Sigmoid colon (tissue), 6 donors: ENCODE measurements at regions not wholly inside any gene's neighbourhood (a gene's known extent, or its start where the extent isn't known, plus 50 kb on each side); places are given as distances from the start of the nearest gene placed in this dataset.

Source experiments
- DNase-seq: peaks from one replicate; pipeline ENCODE4 v3.0.0-alpha.2; 2019
- H3K27ac ChIP-seq, 4 donors: fragments of 200-600 bp; sonication (generic); one replicate each; pipeline ENCODE4 v1.5.1; 2016 to 2019; ENCODE audit warnings: mild to moderate bottlenecking in 1 of 4
- H3K27me3 ChIP-seq, 3 donors: fragments of 200-600 bp; sonication (generic); one replicate each; pipeline ENCODE4 v1.5.1; 2019; ENCODE audit warnings: mild to moderate bottlenecking in 1 of 3
- H3K36me3 ChIP-seq, 4 donors: fragments of 200-600 bp; sonication (generic); one replicate each; pipeline ENCODE4 v1.5.1; 2016 to 2019
- H3K4me1 ChIP-seq, 4 donors: fragments of 200-600 bp; sonication (generic); one replicate each; pipeline ENCODE4 v1.5.1; 2017 to 2019
- H3K4me3 ChIP-seq, 4 donors: fragments of 200-600 bp; sonication (generic); one replicate each; pipeline ENCODE4 v1.5.1; 2017 to 2019; ENCODE audit warnings: mild to moderate bottlenecking in 2 of 4, moderate library complexity in 1 of 4
- H3K9me3 ChIP-seq, 4 donors: fragments of 200-600 bp in 3 of 4; sonication (generic) in 3 of 4; one replicate each; pipeline versions ENCODE4 v1.5.1 to v1.6.1; 2013 to 2019
- EP300 ChIP-seq, 4 donors: sonication (generic); formaldehyde crosslinking; IDR thresholded peaks; one replicate each; pipeline ENCODE4 v1.6.1; 2017; ENCODE audit warnings: antibody characterized with exemption in 4 of 4
- POLR2A ChIP-seq, 2 donors: fragments of 450-650 bp; IDR thresholded peaks; one replicate each; pipeline ENCODE4 v1.6.1; 2016; ENCODE audit warnings: antibody characterized with exemption in 2 of 2, mild to moderate bottlenecking in 2 of 2, moderate library complexity in 2 of 2
- POLR2AphosphoS5 ChIP-seq, 4 donors: sonication (generic); formaldehyde crosslinking; IDR thresholded peaks; one replicate each; pipeline ENCODE4 v1.6.1; 2017; ENCODE audit warnings: antibody characterized with exemption in 4 of 4
- WGBS, 2 donors: extraction: QIAGEN DNeasy Blood & Tissue Kit; methylation state at CpG; one replicate each; pipeline ENCODE4 v1.1.7; 2013; 5-methylcytosine and 5-hydroxymethylcytosine counted together
- intact Hi-C: fragments of 100-400 bp; cut with DNase I; formaldehyde crosslinking; loops from one replicate; pipeline ENCODE4 v1.15.1; 2023
- TF ChIP-seq, protein P1 (sequence below), 4 experiments: fragments of 450-650 bp in 3 of 4; fragments of 200-600 bp in 1 of 4; IDR thresholded peaks; one replicate each; pipeline ENCODE4 v1.5.1; 2016 to 2019; ENCODE audit warnings: antibody characterized with exemption in 4 of 4, mild to moderate bottlenecking in 3 of 4, moderate library complexity in 2 of 4
- donor health status: healthy with polysubstance abuse.
- donor health status: healthy.

DNA sequence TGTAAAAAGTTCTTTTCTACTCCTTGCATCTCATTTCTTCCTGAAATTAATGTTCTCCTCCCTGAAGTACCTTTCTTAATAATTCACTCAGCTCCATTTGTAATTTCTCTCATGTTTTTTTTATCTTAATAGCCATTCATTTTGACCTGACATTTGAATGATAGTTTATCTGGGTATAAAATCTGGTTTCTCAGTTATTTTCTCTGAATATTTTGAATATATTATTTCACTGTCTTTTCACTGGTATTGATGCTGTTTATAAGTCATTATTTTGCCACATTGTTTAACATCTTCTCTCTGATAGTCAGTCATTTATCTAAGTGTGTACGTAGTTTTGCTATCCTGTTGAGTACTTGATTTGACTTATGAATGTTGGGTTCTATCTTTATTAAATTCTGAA lies 68.8 kb upstream of the ARHGAP18 start:
- intact Hi-C loops, result loop anchor here (5.0 kb wide), 1 partner anchor 239 kb away; the partner anchor contains the start of gene L3MBTL3
- peaks cover 0 to 5% (median 2%) of the 10 kb centered on the region in 4 donors for H3K4me1 ChIP-seq
- TF ChIP-seq EP300 (IDR thresholded peaks at IDR 0.05), result no peak
- TF ChIP-seq POLR2AphosphoS5 (IDR thresholded peaks at IDR 0.05), result no peak
- no peak overlapping the region for H3K27ac ChIP-seq
- no peak overlapping the region for H3K4me3 ChIP-seq
- no peaks in the 10 kb centered on the region for H3K27me3 ChIP-seq
- no peak for DNase-seq
- peaks cover 0 to 2% (median 0%) of the 10 kb centered on the region in 4 donors for H3K9me3 ChIP-seq
- WGBS, 2 donors, result 2 to 98% methylated on average over 1 of the region's 1 CpG
- no peaks in the 10 kb centered on the region for H3K36me3 ChIP-seq

DNA sequence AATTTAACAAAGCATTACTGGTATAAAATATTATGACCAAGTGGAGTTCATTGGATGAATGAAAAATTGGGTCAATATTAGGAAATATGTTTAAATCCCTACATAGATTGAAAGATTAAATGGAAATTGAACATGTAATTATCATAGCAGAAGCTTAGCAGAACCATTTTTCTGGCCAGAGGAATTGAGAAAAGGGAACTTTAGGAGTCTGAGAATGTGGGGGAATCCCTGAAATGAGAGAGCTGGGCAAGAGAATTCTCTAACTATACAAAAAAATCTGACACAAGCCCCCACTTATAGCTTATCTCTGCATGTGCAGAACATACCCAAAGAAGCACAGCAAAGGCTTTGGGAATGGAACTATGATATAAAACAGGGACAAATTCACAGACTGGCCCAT lies 67.4 kb upstream of the ARHGAP18 start:
- Histone ChIP-seq H3K36me3 (no peaks in the 10 kb centered on the region), H3K27me3 (no peaks in the 10 kb centered on the region), H3K9me3 (peaks cover 0 to 2% (median 0%) of the 10 kb centered on the region in 4 donors), H3K4me3 (no peak overlapping the region), H3K4me1 (peaks cover 0 to 5% (median 2%) of the 10 kb centered on the region in 4 donors), H3K27ac (no peak overlapping the region)
- no peak for DNase-seq
- intact Hi-C loops, result loop anchor here (5.0 kb wide), 1 partner anchor 240 kb away; the partner anchor contains the start of gene L3MBTL3
- TF ChIP-seq POLR2AphosphoS5 (IDR thresholded peaks at IDR 0.05) (no peak), EP300 (IDR thresholded peaks at IDR 0.05) (no peak), POLR2A (IDR thresholded peaks at IDR 0.05) (no peak)
- TF ChIP-seq, protein P1, sequence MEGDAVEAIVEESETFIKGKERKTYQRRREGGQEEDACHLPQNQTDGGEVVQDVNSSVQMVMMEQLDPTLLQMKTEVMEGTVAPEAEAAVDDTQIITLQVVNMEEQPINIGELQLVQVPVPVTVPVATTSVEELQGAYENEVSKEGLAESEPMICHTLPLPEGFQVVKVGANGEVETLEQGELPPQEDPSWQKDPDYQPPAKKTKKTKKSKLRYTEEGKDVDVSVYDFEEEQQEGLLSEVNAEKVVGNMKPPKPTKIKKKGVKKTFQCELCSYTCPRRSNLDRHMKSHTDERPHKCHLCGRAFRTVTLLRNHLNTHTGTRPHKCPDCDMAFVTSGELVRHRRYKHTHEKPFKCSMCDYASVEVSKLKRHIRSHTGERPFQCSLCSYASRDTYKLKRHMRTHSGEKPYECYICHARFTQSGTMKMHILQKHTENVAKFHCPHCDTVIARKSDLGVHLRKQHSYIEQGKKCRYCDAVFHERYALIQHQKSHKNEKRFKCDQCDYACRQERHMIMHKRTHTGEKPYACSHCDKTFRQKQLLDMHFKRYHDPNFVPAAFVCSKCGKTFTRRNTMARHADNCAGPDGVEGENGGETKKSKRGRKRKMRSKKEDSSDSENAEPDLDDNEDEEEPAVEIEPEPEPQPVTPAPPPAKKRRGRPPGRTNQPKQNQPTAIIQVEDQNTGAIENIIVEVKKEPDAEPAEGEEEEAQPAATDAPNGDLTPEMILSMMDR (IDR thresholded peaks at IDR 0.05), result no peak

DNA sequence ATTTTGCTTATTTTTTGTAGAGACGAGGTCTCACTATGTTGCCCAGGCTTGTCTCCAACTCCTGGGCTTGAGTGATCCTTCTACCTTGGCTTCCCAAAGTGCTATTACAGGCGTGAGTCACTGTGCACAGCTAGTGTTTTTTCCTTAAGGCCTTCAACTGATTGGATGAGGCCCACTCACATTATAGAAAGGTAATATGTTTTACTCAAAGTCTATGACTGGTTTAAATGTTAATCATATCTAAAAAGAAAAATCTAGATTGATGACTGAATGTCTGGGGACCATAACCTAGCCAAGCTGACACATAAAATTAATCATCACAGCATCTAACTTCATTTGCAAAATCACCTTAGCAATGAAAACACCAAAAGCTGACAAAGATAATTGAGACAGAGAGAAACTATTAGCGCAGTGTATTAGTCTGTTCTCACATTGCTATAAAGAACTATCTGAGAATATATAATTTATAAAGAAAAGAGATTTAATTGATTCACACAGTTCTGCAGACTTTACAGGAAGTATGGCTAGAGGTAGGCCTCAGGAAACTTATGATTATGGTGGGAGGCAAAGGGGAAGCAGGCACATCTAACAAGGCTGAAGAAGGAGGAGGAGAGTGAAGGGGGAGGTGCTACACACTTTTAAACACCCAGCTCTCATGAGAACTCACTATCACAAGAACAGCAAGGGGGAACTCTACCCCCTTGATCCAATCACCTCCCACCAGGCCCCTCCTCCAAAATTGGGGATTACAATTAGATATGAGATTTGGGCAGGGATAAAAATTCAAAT lies 66.8 kb upstream of the ARHGAP18 start:
- intact Hi-C loops, result loop anchor here (5.0 kb wide), 1 partner anchor 241 kb away; the partner anchor contains the start of gene L3MBTL3
- no peak overlapping the region for H3K4me3 ChIP-seq

DNA sequence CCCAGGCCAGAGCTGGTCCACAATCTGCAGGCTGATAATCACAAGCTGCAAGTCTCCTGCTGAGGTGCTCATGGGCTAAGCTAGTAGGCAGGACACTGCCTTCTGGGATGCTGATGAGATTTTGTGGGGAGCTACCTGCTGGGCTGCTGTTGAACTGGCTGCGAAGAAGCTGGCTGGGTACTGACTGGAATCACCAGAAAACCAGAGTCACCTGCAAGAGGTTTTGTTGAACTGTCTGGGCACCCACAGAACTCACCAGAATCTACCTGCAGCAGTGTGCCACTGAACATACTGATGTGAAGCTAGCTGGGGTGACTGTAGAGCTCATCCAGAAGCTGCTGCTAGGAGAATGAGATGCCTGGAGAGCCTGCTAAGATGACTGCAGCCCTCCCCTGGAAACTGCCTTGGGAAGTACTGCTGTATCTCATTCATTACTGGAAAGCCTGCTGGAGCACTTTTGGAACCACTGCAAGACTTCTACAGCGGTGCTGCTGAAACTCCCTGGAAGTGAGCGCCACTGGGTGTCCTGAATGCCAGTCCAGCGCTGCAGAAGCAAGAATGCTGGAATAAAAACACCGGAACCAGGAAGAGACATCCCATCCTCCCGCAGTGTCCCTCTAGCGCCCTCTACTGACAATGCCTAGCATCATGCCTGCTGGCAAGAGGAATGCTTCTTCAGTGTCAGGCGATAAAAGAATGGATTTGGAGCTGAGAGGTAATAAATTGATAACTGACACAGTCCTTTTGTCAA lies 64.9 kb upstream of the ARHGAP18 start:
- DNase-seq, result peak; percentile 81
- Histone ChIP-seq H3K27me3 (peaks cover 0 to 9% (median 0%) of the 10 kb centered on the region in 3 donors), H3K27ac (no peak overlapping the region), H3K36me3 (no peaks in the 10 kb centered on the region), H3K9me3 (peaks cover 0 to 2% (median 0%) of the 10 kb centered on the region in 4 donors), H3K4me3 (peak overlapping the region in 1 of 4 donors; percentile 6), H3K4me1 (peaks cover 0 to 5% (median 2%) of the 10 kb centered on the region in 4 donors)
- intact Hi-C loops, result loop anchor here (5.0 kb wide), 1 partner anchor 242 kb away; the partner anchor contains the start of gene L3MBTL3
- 42 to 55% methylated on average over 8 of the region's 8 CpGs for WGBS, 2 donors
- TF ChIP-seq, protein P1 (IDR thresholded peaks at IDR 0.05), result peak; percentile 46 to 88 (median 64)
- no peak for TF ChIP-seq EP300 (IDR thresholded peaks at IDR 0.05)

More for the DNA sequence above, 66.8 kb upstream of the ARHGAP18 start:
- peaks cover 0 to under 1% (median 0%) of the 10 kb centered on the region in 3 donors for H3K27me3 ChIP-seq
- no peak for TF ChIP-seq POLR2AphosphoS5 (IDR thresholded peaks at IDR 0.05)
- TF ChIP-seq POLR2A (IDR thresholded peaks at IDR 0.05), result no peak
- TF ChIP-seq EP300 (IDR thresholded peaks at IDR 0.05), result no peak
- TF ChIP-seq, protein P1 (IDR thresholded peaks at IDR 0.05), result no peak
- peaks cover 0 to 5% (median 2%) of the 10 kb centered on the region in 4 donors for H3K4me1 ChIP-seq
- peaks cover 0 to 2% (median 0%) of the 10 kb centered on the region in 4 donors for H3K9me3 ChIP-seq
- no peaks in the 10 kb centered on the region for H3K36me3 ChIP-seq
- H3K27ac ChIP-seq, result no peak overlapping the region
- WGBS, 2 donors, result 90 to 93% methylated on average over 3 of the region's 3 CpGs
- no peak for DNase-seq

DNA sequence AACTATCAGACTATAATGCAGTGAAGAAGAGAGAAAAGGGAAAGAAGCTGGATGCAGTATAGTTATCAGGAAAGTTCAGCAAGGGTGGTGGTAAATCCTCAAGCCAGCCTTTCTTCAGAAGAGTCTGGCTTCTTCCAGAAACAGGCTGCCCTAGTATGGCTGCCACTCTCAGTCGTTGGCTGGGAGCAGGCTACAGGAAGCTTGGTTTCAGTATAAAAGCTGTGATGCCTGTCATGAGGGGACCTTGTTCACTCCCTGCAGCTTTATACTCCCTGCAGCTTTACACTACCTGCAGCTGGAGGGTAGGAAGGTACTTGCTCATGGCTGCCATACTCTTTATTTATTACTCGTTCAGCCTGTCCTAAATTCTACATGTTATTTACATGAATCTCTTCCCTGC lies 63.3 kb upstream of the ARHGAP18 start:
- no peak for TF ChIP-seq POLR2AphosphoS5 (IDR thresholded peaks at IDR 0.05)
- no peak for TF ChIP-seq POLR2A (IDR thresholded peaks at IDR 0.05)
- no peak for TF ChIP-seq EP300 (IDR thresholded peaks at IDR 0.05)
- TF ChIP-seq, protein P1 (IDR thresholded peaks at IDR 0.05), result no peak
- Histone ChIP-seq H3K4me1 (peaks cover 0 to 5% (median 2%) of the 10 kb centered on the region in 4 donors), H3K9me3 (no peaks in the 10 kb centered on the region), H3K36me3 (no peaks in the 10 kb centered on the region), H3K27me3 (peaks cover 0 to 16% (median 0%) of the 10 kb centered on the region in 3 donors), H3K27ac (no peak overlapping the region), H3K4me3 (no peak overlapping the region)
- intact Hi-C loops, result no loop called here
- DNase-seq, result no peak
- WGBS, 2 donors, result 49 to 77% methylated on average over 2 of the region's 2 CpGs
